Sigmoid colon (tissue), 4 donors: ENCODE measurements at regions not wholly inside any gene's neighbourhood (a gene's known extent, or its start where the extent isn't known, plus 50 kb on each side); places are given as distances from the start of the nearest gene placed in this dataset.

ENCODE experiments used
- CTCF ChIP-seq, 4 experiments: fragments of 450-650 bp in 3 of 4; fragments of 200-600 bp in 1 of 4; IDR thresholded peaks; one replicate each; pipeline ENCODE4 v1.5.1; 2016 to 2019; ENCODE audit warnings: antibody characterized with exemption in 4 of 4, mild to moderate bottlenecking in 3 of 4, moderate library complexity in 2 of 4
- EP300 ChIP-seq, 4 donors: sonication (generic); formaldehyde crosslinking; IDR thresholded peaks; one replicate each; pipeline ENCODE4 v1.6.1; 2017; ENCODE audit warnings: antibody characterized with exemption in 4 of 4
- POLR2A ChIP-seq, 2 donors: fragments of 450-650 bp; IDR thresholded peaks; one replicate each; pipeline ENCODE4 v1.6.1; 2016; ENCODE audit warnings: antibody characterized with exemption in 2 of 2, mild to moderate bottlenecking in 2 of 2, moderate library complexity in 2 of 2
- POLR2AphosphoS5 ChIP-seq, 4 donors: sonication (generic); formaldehyde crosslinking; IDR thresholded peaks; one replicate each; pipeline ENCODE4 v1.6.1; 2017; ENCODE audit warnings: antibody characterized with exemption in 4 of 4

DNA sequence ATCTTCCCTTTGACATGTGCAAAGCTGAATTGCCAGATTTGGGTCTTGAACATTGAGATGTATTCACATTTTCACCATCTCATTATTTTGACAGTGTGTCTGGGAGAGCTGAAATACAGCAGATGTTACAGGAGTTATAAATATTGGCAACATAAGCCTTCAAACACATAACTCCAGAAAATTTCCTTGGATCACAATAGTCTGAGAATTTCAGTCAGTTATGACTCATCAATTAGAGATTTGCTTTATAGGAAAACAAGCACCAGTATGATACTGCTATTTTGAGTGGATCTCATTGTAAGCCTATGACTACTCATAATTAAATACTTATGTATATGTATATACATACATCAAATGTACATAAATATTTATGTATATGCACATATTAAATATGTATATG is 1171.8 kb downstream of the AMY1C start:
- TF ChIP-seq CTCF (IDR thresholded peaks at IDR 0.05): no peak
- TF ChIP-seq POLR2A (IDR thresholded peaks at IDR 0.05): no peak
- TF ChIP-seq POLR2AphosphoS5 (IDR thresholded peaks at IDR 0.05): no peak
- TF ChIP-seq EP300 (IDR thresholded peaks at IDR 0.05): no peak
